Glutamatergic neuron (in vitro differentiated cells): ENCODE measurements at regions not wholly inside any gene's neighbourhood (a gene's known extent, or its start where the extent isn't known, plus 50 kb on each side); places are given as distances from the start of the nearest gene placed in this dataset.
"Not testable (repeated sequence)": the region's sequence is repeated elsewhere in the genome, so short reads cannot be mapped to it uniquely, and the experiment has no call there.

Experiments
- DNase-seq: peaks from one replicate; pipeline ENCODE4 v3.0.0; 2022
- H3K27ac Mint-ChIP-seq: one replicate; pipeline ENCODE4 v1.8.0; 2020; ENCODE audit warnings: mild to moderate bottlenecking, mixed read lengths, inconsistent platforms; ENCODE audit not compliant: unreplicated experiment
- H3K27me3 Mint-ChIP-seq: one replicate; pipeline ENCODE4 v1.8.0; 2020; ENCODE audit warnings: mild to moderate bottlenecking, moderate library complexity, mixed read lengths, inconsistent platforms; ENCODE audit not compliant: unreplicated experiment
- H3K36me3 Mint-ChIP-seq: one replicate; pipeline ENCODE4 v1.8.0; 2020; ENCODE audit warnings: mild to moderate bottlenecking, mixed read lengths, inconsistent platforms; ENCODE audit not compliant: unreplicated experiment
- H3K4me1 Mint-ChIP-seq: one replicate; pipeline ENCODE4 v1.8.0; 2020; ENCODE audit warnings: mild to moderate bottlenecking, low read depth, mixed read lengths, inconsistent platforms; ENCODE audit not compliant: unreplicated experiment
- H3K4me3 Mint-ChIP-seq: one replicate; pipeline ENCODE4 v1.8.0; 2020; ENCODE audit warnings: mild to moderate bottlenecking, mixed read lengths, inconsistent platforms; ENCODE audit not compliant: unreplicated experiment
- H3K9me3 Mint-ChIP-seq: one replicate; pipeline ENCODE4 v1.8.0; 2020; ENCODE audit warnings: mild to moderate bottlenecking, moderate library complexity, mixed read lengths, inconsistent platforms; ENCODE audit not compliant: unreplicated experiment
- CTCF ChIP-seq: fragments of 200-600 bp; sonication (generic); IDR thresholded peaks from one replicate; pipeline ENCODE4 v1.5.0; 2021; ENCODE audit not compliant: partially characterized antibody, unreplicated experiment

- no peak overlapping the region for H3K27ac Mint-ChIP-seq
- H3K9me3 Mint-ChIP-seq: no peaks in the 10 kb centered on the region
- H3K4me3 Mint-ChIP-seq: no peak overlapping the region
- no peak for DNase-seq
- no peaks in the 10 kb centered on the region for H3K4me1 Mint-ChIP-seq
- H3K27me3 Mint-ChIP-seq: no peaks in the 10 kb centered on the region
- no peak for TF ChIP-seq CTCF
- no peaks in the 10 kb centered on the region for H3K36me3 Mint-ChIP-seq
These were observed 105.3 kb upstream of the UGP2 start for GRCh38 chr2:63736354-63736753.

GRCh38 chr2:63737081-63737751, 104.5 kb upstream of the UGP2 start:
- no peak overlapping the region for H3K27ac Mint-ChIP-seq
- no peak overlapping the region for H3K4me3 Mint-ChIP-seq
- DNase-seq: no peak

GRCh38 chr2:63738019-63738418, 103.7 kb upstream of the UGP2 start:
- Mint-ChIP-seq H3K9me3 (peaks cover 1% of the 10 kb centered on the region), H3K36me3 (no peaks in the 10 kb centered on the region), H3K4me3 (no peak overlapping the region), H3K27me3 (no peaks in the 10 kb centered on the region), H3K27ac (no peak overlapping the region), H3K4me1 (peaks cover 2% of the 10 kb centered on the region)
- no peak for DNase-seq
- no peak for TF ChIP-seq CTCF

More at GRCh38 chr2:63737081-63737751, 104.5 kb upstream of the UGP2 start:
- TF ChIP-seq CTCF: no peak
- Mint-ChIP-seq H3K9me3 (peaks cover 1% of the 10 kb centered on the region), H3K4me1 (peaks cover 2% of the 10 kb centered on the region), H3K27me3 (no peaks in the 10 kb centered on the region), H3K36me3 (no peaks in the 10 kb centered on the region)

GRCh38 chr2:63739180-63739579, 102.5 kb upstream of the UGP2 start:
- not testable (repeated sequence) for DNase-seq, H3K4me1 Mint-ChIP-seq, H3K36me3 Mint-ChIP-seq, H3K4me3 Mint-ChIP-seq, H3K27ac Mint-ChIP-seq, H3K27me3 Mint-ChIP-seq, H3K9me3 Mint-ChIP-seq

GRCh38 chr2:63740020-63740419, 101.7 kb upstream of the UGP2 start:
- Mint-ChIP-seq H3K36me3 (no peaks in the 10 kb centered on the region), H3K4me1 (peaks cover 11% of the 10 kb centered on the region)
- no peak for TF ChIP-seq CTCF

More at GRCh38 chr2:63740020-63740419, 101.7 kb upstream of the UGP2 start:
- Mint-ChIP-seq H3K27me3 (no peaks in the 10 kb centered on the region), H3K27ac (no peak overlapping the region), H3K4me3 (no peak overlapping the region), H3K9me3 (peaks cover 1% of the 10 kb centered on the region)
- no peak for DNase-seq
